GM18868 (cell line): ENCODE measurements at regions not wholly inside any gene's neighbourhood (a gene's known extent, or its start where the extent isn't known, plus 50 kb on each side); places are given as distances from the start of the nearest gene placed in this dataset.

Experiments used
- ATAC-seq: cut with Tn5 transposase; IDR thresholded peaks from one replicate; pipeline ENCODE4 v1.9.1; 2021; ENCODE audit warnings: mild to moderate bottlenecking, moderate library complexity; ENCODE audit not compliant: unreplicated experiment

GRCh38 chr7:36802459-36803135, 78.3 kb upstream of the AOAH start:
- ATAC-seq, result no peak

GRCh38 chr7:36796850-36797536, 72.7 kb upstream of the AOAH start:
- ATAC-seq, result no peak

- ATAC-seq, result no peak
These were observed 71.2 kb upstream of the AOAH start for GRCh38 chr7:36795451-36796021.

GRCh38 chr7:36794689-36795088, 70.4 kb upstream of the AOAH start:
- no peak for ATAC-seq

- ATAC-seq, result no peak
These were observed 68.1 kb upstream of the AOAH start for GRCh38 chr7:36792421-36792820.

- ATAC-seq, result no peak
These were observed 66.1 kb upstream of the AOAH start for GRCh38 chr7:36790311-36790787.

- ATAC-seq, result no peak
These were observed 64.7 kb upstream of the AOAH start for GRCh38 chr7:36788825-36789470.

GRCh38 chr7:36787933-36788378, 63.7 kb upstream of the AOAH start:
- no peak for ATAC-seq

- ATAC-seq, result peak; percentile 97
These were observed 61.0 kb upstream of the AOAH start for GRCh38 chr7:36784991-36785940.

- no peak for ATAC-seq
These were observed 56.9 kb upstream of the AOAH start for GRCh38 chr7:36781011-36781738.

- ATAC-seq, result no peak
These were observed 53.6 kb upstream of the AOAH start for GRCh38 chr7:36777855-36778254.

GRCh38 chr7:36777062-36777461, 52.8 kb upstream of the AOAH start:
- no peak for ATAC-seq

GRCh38 chr7:36775676-36776075, 51.4 kb upstream of the AOAH start:
- ATAC-seq, result no peak

GRCh38 chr7:36775061-36775620, 50.8 kb upstream of the AOAH start:
- ATAC-seq, result no peak
